ENCODE measurements at regions not wholly inside any gene's neighbourhood (a gene's known extent, or its start where the extent isn't known, plus 50 kb on each side); places are given as distances from the start of the nearest gene placed in this dataset.

DNA sequence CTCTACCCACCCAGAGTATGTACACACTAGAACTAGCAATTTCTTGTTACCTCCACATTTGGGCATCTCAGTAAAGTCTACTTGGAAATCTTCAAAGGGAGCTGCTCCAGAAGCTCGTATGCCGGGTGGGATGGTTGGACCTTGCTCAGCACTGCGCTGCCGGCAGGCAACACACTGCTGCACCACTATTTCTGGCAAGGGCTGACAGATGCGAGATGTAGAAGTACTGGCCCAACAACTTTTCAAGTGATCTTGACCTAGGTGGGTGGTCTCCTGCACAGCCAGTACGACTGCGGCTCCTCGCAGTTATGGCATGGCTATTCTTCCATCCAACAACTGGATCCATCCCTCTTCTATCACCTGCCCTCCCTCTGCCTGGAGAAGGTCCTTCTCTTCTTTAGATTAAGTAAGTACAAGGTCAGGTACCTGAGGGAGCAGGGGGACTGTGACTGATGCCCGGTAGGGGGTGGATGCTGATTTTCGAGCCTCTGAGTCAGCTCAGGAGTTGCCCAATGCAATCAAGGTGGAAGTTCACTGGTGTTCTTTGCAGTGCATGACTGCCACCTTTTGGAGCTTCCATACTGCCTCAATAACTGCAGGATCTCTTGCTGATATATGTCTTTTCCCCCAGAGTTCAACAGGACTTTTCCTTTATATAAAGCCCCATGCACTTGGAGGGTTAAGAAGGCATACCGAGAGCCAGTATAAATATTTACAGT lies 100.4 kb upstream of the SLC1A4 start:
- Mint-ChIP-seq H3K36me3 (ENCODE audit: insufficient read depth in 1 of 3, low read depth in 3 of 3) (peaks cover 2 to 18% (median 7%) of the 10 kb centered on the region in 3 experiments; a peak in 6 of 7 replicates), H3K4me1 (peaks cover 0 to 4% of the 10 kb centered on the region in 2 experiments; a peak in 1 of 4 replicates), H3K27ac (no peak overlapping the region; a peak in 1 of 7 replicates), H3K4me3 (no peak overlapping the region), H3K27me3 (ENCODE audit: low read depth) (peaks cover 40% of the 10 kb centered on the region), H3K9me3 (peaks cover 23 to 25% of the 10 kb centered on the region in 2 experiments)
- no peak overlapping the region for H2BK120ac ChIP-seq (ENCODE audit: low read depth, low read length, poor library complexity, severe bottlenecking)
- peak; percentile 72 for DNase-seq
- H3K4ac ChIP-seq (ENCODE audit: low read depth, low read length): no peak overlapping the region
- no peak overlapping the region for H3K18ac ChIP-seq (ENCODE audit: insufficient read length, low read depth, low read length)
- H2BK12ac ChIP-seq (ENCODE audit: insufficient read length, low read depth, low read length): no peak overlapping the region
- H3K23me2 ChIP-seq (ENCODE audit: insufficient read length, low read depth, low read length, poor library complexity, severe bottlenecking): no peaks in the 10 kb centered on the region
- H2AK5ac ChIP-seq (ENCODE audit: insufficient read length, low read length): no peak overlapping the region
- H4K20me1 ChIP-seq (ENCODE audit: control insufficient read depth, insufficient read depth, insufficient read length): no peaks in the 10 kb centered on the region
- H2BK5ac ChIP-seq (ENCODE audit: insufficient read length, low read length): no peak overlapping the region
- H3K56ac ChIP-seq (ENCODE audit: insufficient read length, low read depth, low read length): no peak overlapping the region
- H3K79me2 ChIP-seq (ENCODE audit: insufficient read depth, low read length): no peaks in the 10 kb centered on the region
- H3K9me3 ChIP-seq (ENCODE audit: control insufficient read depth, low read depth, low read length): no peaks in the 10 kb centered on the region
- H4K5ac ChIP-seq (ENCODE audit: insufficient read length, low read depth, low read length): no peak overlapping the region
- H3K4me1 ChIP-seq (ENCODE audit: insufficient read depth, low read length): no peaks in the 10 kb centered on the region
- no CpG with 5 or more reads among the region's 11 CpGs for whole genome bisulfite sequencing (ENCODE audit: extremely low coverage, insufficient read length, low lambda C conversion rate)
- no peak overlapping the region for H3T11ph ChIP-seq (ENCODE audit: low read length)
- H3K23ac ChIP-seq (ENCODE audit: insufficient read length, low read depth, low read length): no peak overlapping the region
- no peak overlapping the region for H4K8ac ChIP-seq (replicated peaks; ENCODE audit: insufficient read length, low read depth, low read length)
- no peak overlapping the region for H3K27ac ChIP-seq (ENCODE audit: insufficient read length, low read depth, low read length)
- TF ChIP-seq, protein P1, sequence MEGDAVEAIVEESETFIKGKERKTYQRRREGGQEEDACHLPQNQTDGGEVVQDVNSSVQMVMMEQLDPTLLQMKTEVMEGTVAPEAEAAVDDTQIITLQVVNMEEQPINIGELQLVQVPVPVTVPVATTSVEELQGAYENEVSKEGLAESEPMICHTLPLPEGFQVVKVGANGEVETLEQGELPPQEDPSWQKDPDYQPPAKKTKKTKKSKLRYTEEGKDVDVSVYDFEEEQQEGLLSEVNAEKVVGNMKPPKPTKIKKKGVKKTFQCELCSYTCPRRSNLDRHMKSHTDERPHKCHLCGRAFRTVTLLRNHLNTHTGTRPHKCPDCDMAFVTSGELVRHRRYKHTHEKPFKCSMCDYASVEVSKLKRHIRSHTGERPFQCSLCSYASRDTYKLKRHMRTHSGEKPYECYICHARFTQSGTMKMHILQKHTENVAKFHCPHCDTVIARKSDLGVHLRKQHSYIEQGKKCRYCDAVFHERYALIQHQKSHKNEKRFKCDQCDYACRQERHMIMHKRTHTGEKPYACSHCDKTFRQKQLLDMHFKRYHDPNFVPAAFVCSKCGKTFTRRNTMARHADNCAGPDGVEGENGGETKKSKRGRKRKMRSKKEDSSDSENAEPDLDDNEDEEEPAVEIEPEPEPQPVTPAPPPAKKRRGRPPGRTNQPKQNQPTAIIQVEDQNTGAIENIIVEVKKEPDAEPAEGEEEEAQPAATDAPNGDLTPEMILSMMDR (conservative IDR thresholded peaks at IDR 0.05): peak; percentile 60; the same call in 2 of the 3 replicates
- no peak overlapping the region for H2BK20ac ChIP-seq (ENCODE audit: low read depth, low read length, poor library complexity, severe bottlenecking)
- H2AFZ ChIP-seq (ENCODE audit: low read length): no peak overlapping the region
- no peak overlapping the region for H4K91ac ChIP-seq (ENCODE audit: insufficient read length, low read depth, low read length)
- H2BK15ac ChIP-seq (ENCODE audit: low read depth, low read length): no peak overlapping the region
- no peak overlapping the region for H3K9ac ChIP-seq (ENCODE audit: extremely low read depth, insufficient read length, low read length)
- H3K27me3 ChIP-seq (ENCODE audit: insufficient read depth, low read length): no peaks in the 10 kb centered on the region
- no peak overlapping the region for H3K14ac ChIP-seq (ENCODE audit: insufficient read depth, low read length)
- no peak overlapping the region for H3K4me2 ChIP-seq (ENCODE audit: insufficient read depth, insufficient read length, low read length)
- H3K79me1 ChIP-seq (ENCODE audit: insufficient read depth, low read depth, low read length, poor library complexity, severe bottlenecking): no peaks in the 10 kb centered on the region

Measured in H9 (cell line).